ENCODE measurements at regions not wholly inside any gene's neighbourhood (a gene's known extent, or its start where the extent isn't known, plus 50 kb on each side); places are given as distances from the start of the nearest gene placed in this dataset.

- TF ChIP-seq, protein P1, sequence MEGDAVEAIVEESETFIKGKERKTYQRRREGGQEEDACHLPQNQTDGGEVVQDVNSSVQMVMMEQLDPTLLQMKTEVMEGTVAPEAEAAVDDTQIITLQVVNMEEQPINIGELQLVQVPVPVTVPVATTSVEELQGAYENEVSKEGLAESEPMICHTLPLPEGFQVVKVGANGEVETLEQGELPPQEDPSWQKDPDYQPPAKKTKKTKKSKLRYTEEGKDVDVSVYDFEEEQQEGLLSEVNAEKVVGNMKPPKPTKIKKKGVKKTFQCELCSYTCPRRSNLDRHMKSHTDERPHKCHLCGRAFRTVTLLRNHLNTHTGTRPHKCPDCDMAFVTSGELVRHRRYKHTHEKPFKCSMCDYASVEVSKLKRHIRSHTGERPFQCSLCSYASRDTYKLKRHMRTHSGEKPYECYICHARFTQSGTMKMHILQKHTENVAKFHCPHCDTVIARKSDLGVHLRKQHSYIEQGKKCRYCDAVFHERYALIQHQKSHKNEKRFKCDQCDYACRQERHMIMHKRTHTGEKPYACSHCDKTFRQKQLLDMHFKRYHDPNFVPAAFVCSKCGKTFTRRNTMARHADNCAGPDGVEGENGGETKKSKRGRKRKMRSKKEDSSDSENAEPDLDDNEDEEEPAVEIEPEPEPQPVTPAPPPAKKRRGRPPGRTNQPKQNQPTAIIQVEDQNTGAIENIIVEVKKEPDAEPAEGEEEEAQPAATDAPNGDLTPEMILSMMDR (conservative IDR thresholded peaks at IDR 0.05; ENCODE audit: low read depth, low read length): no peak
- no peak for TF ChIP-seq EZH2 (IDR thresholded peaks at IDR 0.05; ENCODE audit: borderline replicate concordance, low read depth, low read length, poor library complexity, severe bottlenecking)
These were observed 993.1 kb upstream of the TMEFF2 start for GRCh38 chr2:193187816-193188215.
